ENCODE measurements at regions not wholly inside any gene's neighbourhood (a gene's known extent, or its start where the extent isn't known, plus 50 kb on each side); places are given as distances from the start of the nearest gene placed in this dataset.

DNA sequence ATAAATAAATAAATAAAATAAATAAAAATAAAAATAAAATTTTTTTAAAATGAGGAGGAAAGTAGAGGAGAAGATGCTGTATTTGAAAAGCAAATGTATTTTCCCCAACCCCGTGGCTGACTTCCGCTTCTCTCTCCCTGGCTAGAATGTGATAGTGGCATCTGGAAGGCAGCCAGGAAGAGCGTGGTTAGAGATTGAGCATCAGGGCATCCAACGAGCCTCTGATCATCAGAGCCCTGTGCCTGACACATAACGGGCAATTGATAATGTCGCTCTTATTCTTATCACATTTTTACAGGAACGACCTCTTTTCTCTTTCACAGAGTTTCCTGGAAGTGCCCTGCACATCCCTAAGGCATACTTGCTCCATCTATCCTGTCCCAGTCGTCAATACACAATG is 496.9 kb upstream of the TMEM132C start:
- Histone ChIP-seq H3K4me1 (replicated peaks in 1 of 2) (no peaks in the 10 kb centered on the region), H3K27ac (no peak overlapping the region), H3K4me3 (no peak overlapping the region)
- ATAC-seq (replicated peaks in 6 of 8) = no peak
- WGBS, 10 experiments = 42 to 92% (median 75%) methylated on average over 2 to 8 of the region's 8 CpGs
- in situ Hi-C loops (cut with MboI; ENCODE audit: low pct_unique_long_range_greater_than_20kb in 2 of 9, low sequenced_read_pairs in 9 of 9, unreplicated experiment in 9 of 9) = no loop called here

DNA sequence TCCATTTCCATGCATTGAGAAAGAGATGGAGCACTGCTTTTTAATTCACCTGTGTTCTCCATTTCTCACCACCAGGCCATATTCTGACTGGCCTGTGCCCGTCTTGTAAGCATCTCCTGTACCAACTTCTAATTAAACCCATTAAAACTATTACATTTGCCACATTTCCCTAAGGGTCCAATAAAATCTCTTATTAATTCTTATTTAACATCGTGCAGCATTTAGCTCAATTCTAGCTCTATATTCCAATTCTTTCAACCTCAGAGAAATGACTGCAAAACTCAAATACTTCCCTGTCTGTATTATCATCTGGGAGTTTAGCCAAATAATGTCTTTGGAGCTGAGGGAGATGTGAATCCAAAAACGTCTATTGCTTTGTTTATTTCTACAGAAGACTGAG is 495.4 kb upstream of the TMEM132C start:
- ATAC-seq (replicated peaks in 6 of 8) = no peak

DNA sequence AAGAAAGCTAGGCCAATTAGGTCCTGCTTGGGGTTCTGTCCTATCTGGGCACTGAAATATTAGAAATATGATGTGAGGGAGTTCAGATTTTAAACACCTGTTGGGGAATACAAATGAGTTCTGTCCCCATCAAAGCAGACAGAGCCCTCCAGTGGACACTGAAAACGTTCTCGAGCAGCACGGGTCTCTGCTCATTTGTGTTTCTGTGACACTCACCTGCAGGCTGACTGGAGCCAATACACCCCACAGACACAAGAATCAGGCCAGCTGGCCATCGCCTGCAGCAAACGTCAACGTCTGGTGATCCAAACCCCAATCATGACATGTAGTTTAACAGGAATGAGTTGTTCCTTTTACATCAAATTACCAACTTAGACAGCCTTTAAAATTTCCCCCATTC is 493.4 kb upstream of the TMEM132C start:
- 8 to 75% (median 28%) methylated on average over 1 to 6 of the region's 6 CpGs; no CpG with 5 or more reads in 2 of the 10 experiments for WGBS, 10 experiments
- in situ Hi-C loops (cut with MboI; ENCODE audit: low pct_unique_long_range_greater_than_20kb in 2 of 9, low sequenced_read_pairs in 9 of 9, unreplicated experiment in 9 of 9) = no loop called here
- H3K27ac ChIP-seq = no peak overlapping the region
- H3K4me1 ChIP-seq (replicated peaks in 1 of 2) = no peaks in the 10 kb centered on the region
- H3K4me3 ChIP-seq = no peak overlapping the region
- peak in 1 of 8 experiments; percentile 50 for ATAC-seq (replicated peaks in 6 of 8)

More for the DNA sequence above, 495.4 kb upstream of the TMEM132C start:
- Histone ChIP-seq H3K27ac (no peak overlapping the region), H3K4me1 (replicated peaks in 1 of 2) (no peaks in the 10 kb centered on the region), H3K4me3 (no peak overlapping the region)
- WGBS, 10 experiments = 6 to 82% (median 38%) methylated on average over 1 to 3 of the region's 3 CpGs
- in situ Hi-C loops (cut with MboI; ENCODE audit: low pct_unique_long_range_greater_than_20kb in 2 of 9, low sequenced_read_pairs in 9 of 9, unreplicated experiment in 9 of 9) = no loop called here

DNA sequence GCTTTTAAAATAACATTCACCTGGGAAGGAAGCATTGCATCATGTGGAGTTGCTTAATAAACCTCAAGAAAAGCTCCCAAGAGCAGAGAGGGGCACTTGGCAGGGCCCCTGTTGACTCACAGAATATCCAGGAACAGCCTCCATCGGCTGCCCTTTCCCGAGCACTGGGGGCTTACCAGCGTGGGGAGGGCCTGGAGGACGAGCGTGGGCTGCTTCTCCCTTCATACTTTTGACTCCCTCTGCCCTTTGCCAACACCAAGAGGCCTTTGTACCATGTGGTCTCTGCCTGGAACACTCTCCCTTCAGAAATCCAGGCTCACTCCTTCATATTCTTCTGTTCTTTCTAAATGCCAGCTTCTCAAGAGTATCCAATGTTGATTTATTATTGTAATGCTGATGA is 492.1 kb upstream of the TMEM132C start:
- no peaks in the 10 kb centered on the region for H3K4me1 ChIP-seq (replicated peaks in 1 of 2)
- WGBS, 10 experiments = 7 to 80% (median 43%) methylated on average over 1 to 5 of the region's 5 CpGs; no CpG with 5 or more reads in 6 of the 10 experiments
- in situ Hi-C loops (cut with MboI; ENCODE audit: low pct_unique_long_range_greater_than_20kb in 2 of 9, low sequenced_read_pairs in 9 of 9, unreplicated experiment in 9 of 9) = no loop called here
- no peak overlapping the region for H3K4me3 ChIP-seq
- no peak for ATAC-seq (replicated peaks in 6 of 8)
- H3K27ac ChIP-seq = no peak overlapping the region

DNA sequence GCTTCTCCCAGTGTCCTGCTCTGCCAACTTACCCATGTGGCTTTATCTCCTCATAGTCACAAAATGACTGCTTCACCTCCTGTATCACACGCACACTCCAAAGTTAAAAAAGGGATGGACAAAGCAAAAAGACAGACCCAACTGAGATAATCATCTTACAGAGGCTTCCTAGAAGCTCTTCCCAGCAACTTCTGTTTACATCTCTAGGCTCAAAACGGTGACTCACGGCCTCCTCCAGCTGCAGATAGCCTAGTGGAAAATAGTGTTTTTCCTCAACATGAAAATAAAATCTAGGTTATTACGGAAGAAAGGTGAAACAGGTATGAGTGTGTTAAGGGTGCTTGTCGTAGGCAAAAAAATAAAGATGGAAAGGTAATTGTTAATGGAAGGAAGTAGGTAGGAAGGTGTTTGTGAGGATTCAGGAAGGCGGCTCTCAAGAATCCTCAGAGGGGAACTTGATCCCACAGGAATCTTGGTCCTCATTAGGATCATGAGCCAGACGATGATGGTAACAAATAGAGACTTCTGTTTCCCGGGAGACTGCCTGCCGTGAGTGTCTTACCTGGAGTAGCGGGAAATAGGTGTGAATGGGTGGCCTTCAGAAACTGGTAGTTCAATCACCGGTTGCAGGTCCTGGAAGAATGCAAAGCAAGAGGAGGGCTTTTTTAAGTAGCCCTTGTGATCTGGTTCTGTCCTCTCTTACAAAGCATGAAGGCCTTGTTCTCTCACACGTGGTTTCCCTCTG is 487.5 kb upstream of the TMEM132C start:
- peak in 2 of 8 experiments; percentile 40 to 56 for ATAC-seq (replicated peaks in 6 of 8)
- 42 to 100% (median 81%) methylated on average over 1 to 12 of the region's 12 CpGs for WGBS, 10 experiments
- no peaks in the 10 kb centered on the region for H3K4me1 ChIP-seq (replicated peaks in 1 of 2)
- H3K4me3 ChIP-seq = no peak overlapping the region
- in situ Hi-C loops (cut with MboI; ENCODE audit: low pct_unique_long_range_greater_than_20kb in 2 of 9, low sequenced_read_pairs in 9 of 9, unreplicated experiment in 9 of 9) = no loop called here
- no peak overlapping the region for H3K27ac ChIP-seq

DNA sequence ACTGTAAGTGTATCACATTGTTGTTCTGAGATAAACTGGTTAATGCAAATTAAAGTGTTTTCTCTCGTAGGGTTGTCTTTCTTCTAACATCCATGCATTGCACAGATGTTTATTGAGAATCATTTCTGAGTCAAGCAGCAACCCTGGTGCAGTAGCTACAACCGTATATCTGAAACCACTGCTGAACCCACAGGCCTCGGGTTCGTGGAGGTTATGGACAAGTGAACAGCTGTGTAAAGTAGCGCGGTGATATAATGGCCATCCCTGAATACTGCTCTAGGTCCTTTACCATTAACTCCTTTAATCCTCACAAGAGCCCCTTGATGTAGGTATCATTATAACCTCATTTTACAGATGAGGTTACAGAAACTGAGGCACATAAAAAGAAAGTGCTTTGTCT is 486.1 kb upstream of the TMEM132C start:
- no peak overlapping the region for H3K27ac ChIP-seq
- H3K4me1 ChIP-seq (replicated peaks in 1 of 2) = no peaks in the 10 kb centered on the region
- H3K4me3 ChIP-seq = no peak overlapping the region
- in situ Hi-C loops (cut with MboI; ENCODE audit: low pct_unique_long_range_greater_than_20kb in 2 of 9, low sequenced_read_pairs in 9 of 9, unreplicated experiment in 9 of 9) = no loop called here
- 33 to 89% (median 40%) methylated on average over 3 to 5 of the region's 6 CpGs; no CpG with 5 or more reads in 4 of the 10 experiments for WGBS, 10 experiments
- no peak for ATAC-seq (replicated peaks in 6 of 8)

- ATAC-seq (replicated peaks in 6 of 8) = no peak
Observed at GRCh38 chr12:127781336-127781735, 485.6 kb upstream of the TMEM132C start.

DNA sequence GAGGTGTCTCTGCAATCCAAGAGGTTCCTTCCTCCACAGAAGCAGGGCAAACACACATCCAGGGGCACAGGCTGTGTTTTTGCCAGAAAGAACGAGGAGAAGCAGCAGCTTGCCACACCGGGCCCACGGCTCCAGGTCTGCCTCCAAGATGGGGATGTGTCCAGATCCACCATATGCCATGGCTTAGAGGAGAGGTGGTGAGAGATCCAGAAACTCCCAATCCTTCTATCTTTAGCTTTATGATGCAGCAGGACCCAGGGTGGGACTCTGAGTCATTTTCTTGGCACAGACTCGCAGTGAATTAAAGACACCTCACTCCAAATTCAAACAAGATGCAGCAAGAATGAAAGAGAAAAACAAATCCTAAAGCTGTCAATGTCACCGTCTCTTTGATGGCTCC is 481.4 kb upstream of the TMEM132C start:
- Histone ChIP-seq H3K4me3 (no peak overlapping the region), H3K4me1 (replicated peaks in 1 of 2) (no peaks in the 10 kb centered on the region), H3K27ac (no peak overlapping the region)
- peak in 5 of 8 experiments; percentile 10 to 92 (median 91) for ATAC-seq (replicated peaks in 6 of 8)
- WGBS, 10 experiments = 100% methylated on average over 1 of the region's 5 CpGs; no CpG with 5 or more reads in 9 of the 10 experiments
- in situ Hi-C loops (cut with MboI; ENCODE audit: low pct_unique_long_range_greater_than_20kb in 2 of 9, low sequenced_read_pairs in 9 of 9, unreplicated experiment in 9 of 9) = no loop called here

More at GRCh38 chr12:127781336-127781735, 485.6 kb upstream of the TMEM132C start:
- Histone ChIP-seq H3K4me3 (no peak overlapping the region), H3K4me1 (replicated peaks in 1 of 2) (no peaks in the 10 kb centered on the region), H3K27ac (no peak overlapping the region)
- WGBS, 10 experiments = 29 to 100% (median 79%) methylated on average over 1 to 5 of the region's 5 CpGs; no CpG with 5 or more reads in 2 of the 10 experiments
- in situ Hi-C loops (cut with MboI; ENCODE audit: low pct_unique_long_range_greater_than_20kb in 2 of 9, low sequenced_read_pairs in 9 of 9, unreplicated experiment in 9 of 9) = no loop called here

DNA sequence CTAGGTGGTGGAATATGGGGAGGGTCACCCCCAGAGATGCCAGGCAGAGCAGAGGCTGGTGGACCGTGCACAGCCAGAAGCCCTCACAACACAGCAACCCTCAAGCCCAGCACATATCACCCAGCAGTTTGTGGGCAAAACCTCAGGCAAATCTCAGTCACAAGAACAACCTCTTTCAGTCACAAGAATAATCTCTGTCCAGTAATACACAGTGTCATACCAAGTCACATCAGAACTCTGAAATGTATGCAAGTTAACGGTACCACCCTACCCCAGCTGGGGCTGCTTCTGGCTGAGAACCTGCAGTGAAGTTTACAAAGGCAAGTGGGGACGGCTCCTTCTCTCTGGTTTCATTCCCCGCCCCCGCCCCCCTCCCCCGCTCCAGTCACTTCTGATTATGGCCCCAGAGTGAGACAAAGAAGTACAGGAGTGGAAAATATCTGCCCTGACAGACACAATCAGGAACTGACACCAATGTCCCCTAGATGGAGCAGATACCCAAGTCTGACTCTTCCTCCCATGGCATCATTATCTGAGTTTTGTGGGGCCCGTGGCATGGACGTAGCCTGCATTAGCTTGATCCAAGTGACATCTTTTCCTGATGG is 480.9 kb upstream of the TMEM132C start:
- in situ Hi-C loops (cut with MboI; ENCODE audit: low pct_unique_long_range_greater_than_20kb in 2 of 9, low sequenced_read_pairs in 9 of 9, unreplicated experiment in 9 of 9) = no loop called here
- 20 to 100% (median 83%) methylated on average over 1 to 3 of the region's 8 CpGs; no CpG with 5 or more reads in 5 of the 10 experiments for WGBS, 10 experiments
- Histone ChIP-seq H3K4me1 (replicated peaks in 1 of 2) (no peaks in the 10 kb centered on the region), H3K4me3 (no peak overlapping the region), H3K27ac (no peak overlapping the region)
- peak in 3 of 8 experiments; percentile 81 to 86 (median 81) for ATAC-seq (replicated peaks in 6 of 8)

- in situ Hi-C loops (cut with MboI; ENCODE audit: low pct_unique_long_range_greater_than_20kb in 2 of 9, low sequenced_read_pairs in 9 of 9, unreplicated experiment in 9 of 9) = no loop called here
- ATAC-seq (replicated peaks in 6 of 8) = no peak
- Histone ChIP-seq H3K27ac (no peak overlapping the region), H3K4me3 (no peak overlapping the region), H3K4me1 (replicated peaks in 1 of 2) (no peaks in the 10 kb centered on the region)
- 60 to 100% (median 90%) methylated on average over 1 to 16 of the region's 19 CpGs; no CpG with 5 or more reads in 1 of the 10 experiments for WGBS, 10 experiments
Observed at GRCh38 chr12:127787544-127787943, 479.4 kb upstream of the TMEM132C start.

DNA sequence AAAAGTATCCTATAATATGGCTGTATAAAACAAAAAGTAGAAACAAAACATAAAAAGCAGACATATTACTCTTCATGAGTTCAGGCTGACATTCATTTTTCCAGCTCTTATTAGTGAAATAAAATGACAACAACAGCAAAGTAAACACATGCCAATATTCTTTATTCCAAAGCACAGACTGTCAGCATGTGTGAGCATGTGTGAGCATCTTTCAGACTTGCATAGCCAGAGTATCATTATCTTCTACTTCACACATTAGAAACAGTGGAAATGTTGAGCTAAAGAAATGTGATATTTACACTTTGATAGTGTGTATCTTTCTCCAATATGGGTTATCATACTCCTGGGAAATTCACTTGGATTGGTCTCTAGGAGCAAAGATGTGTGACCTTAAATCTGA is 476.6 kb upstream of the TMEM132C start:
- in situ Hi-C loops (cut with MboI; ENCODE audit: low pct_unique_long_range_greater_than_20kb in 2 of 9, low sequenced_read_pairs in 9 of 9, unreplicated experiment in 9 of 9) = no loop called here

DNA sequence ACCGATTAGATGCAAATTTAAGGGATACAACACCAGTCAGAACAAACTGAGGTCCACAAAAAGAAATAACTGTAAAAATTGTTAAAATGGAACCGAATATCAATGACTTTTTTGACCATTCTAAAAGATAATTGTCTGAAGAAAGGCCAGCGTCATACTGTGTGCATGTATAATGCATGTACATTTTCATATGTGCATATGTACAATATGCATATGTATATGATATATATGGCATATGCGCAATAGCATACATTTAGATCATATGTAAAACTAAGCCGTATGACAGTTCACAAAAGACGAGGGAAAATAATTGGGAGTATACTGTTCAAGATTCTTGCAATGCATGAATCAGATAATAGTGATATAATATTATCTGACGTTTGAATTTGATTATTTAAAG is 475.8 kb upstream of the TMEM132C start:
- in situ Hi-C loops (cut with MboI; ENCODE audit: low pct_unique_long_range_greater_than_20kb in 2 of 9, low sequenced_read_pairs in 9 of 9, unreplicated experiment in 9 of 9) = no loop called here
- Histone ChIP-seq H3K27ac (no peak overlapping the region), H3K4me3 (no peak overlapping the region), H3K4me1 (replicated peaks in 1 of 2) (no peaks in the 10 kb centered on the region)
- peak in 4 of 8 experiments; percentile 27 to 96 (median 53) for ATAC-seq (replicated peaks in 6 of 8)
- WGBS, 10 experiments = 1 to 85% (median 50%) methylated on average over 4 to 7 of the region's 7 CpGs

More for the DNA sequence above, 476.6 kb upstream of the TMEM132C start:
- H3K4me3 ChIP-seq = no peak overlapping the region
- H3K27ac ChIP-seq = no peak overlapping the region
- ATAC-seq (replicated peaks in 6 of 8) = no peak
- no peaks in the 10 kb centered on the region for H3K4me1 ChIP-seq (replicated peaks in 1 of 2)

GRCh38 chr12:127797918-127798317 is 469.1 kb upstream of the TMEM132C start:
- H3K4me3 ChIP-seq = no peak overlapping the region
- in situ Hi-C loops (cut with MboI; ENCODE audit: low pct_unique_long_range_greater_than_20kb in 2 of 9, low sequenced_read_pairs in 9 of 9, unreplicated experiment in 9 of 9) = no loop called here

More at GRCh38 chr12:127797918-127798317, 469.1 kb upstream of the TMEM132C start:
- Histone ChIP-seq H3K4me1 (replicated peaks in 1 of 2) (no peaks in the 10 kb centered on the region), H3K27ac (no peak overlapping the region)
- 0 to 100% (median 63%) methylated on average over 1 to 2 of the region's 3 CpGs; no CpG with 5 or more reads in 5 of the 10 experiments for WGBS, 10 experiments
- ATAC-seq (replicated peaks in 6 of 8) = peak in 3 of 8 experiments; percentile 43 to 76 (median 72)

All from motor neuron (in vitro differentiated cells).